ENCODE measurements at regions not wholly inside any gene's neighbourhood (a gene's known extent, or its start where the extent isn't known, plus 50 kb on each side); places are given as distances from the start of the nearest gene placed in this dataset.

DNA sequence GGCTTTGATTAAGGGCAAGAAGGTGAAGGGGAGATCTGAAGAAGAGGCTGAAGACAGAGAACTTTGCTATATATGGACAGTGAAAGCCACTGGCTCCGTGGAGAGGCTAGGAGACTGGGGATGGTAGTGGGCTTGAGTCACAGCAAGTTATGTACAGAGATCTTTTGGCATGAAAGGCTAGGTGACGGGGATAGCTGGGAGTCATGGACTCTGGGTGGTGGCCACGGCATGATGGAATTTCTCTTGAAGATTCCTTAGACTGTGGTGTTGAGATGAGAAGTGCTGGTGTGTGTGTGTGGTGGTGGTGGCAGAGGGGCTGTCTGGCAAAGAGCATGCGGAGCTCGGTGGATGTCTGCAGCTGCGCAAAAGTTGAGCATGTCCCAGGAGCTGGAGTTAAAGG, 120.6 kb upstream of the STC2 start:
- TF ChIP-seq POLR2A (IDR thresholded peaks at IDR 0.05): no peak
- TF ChIP-seq, protein P1, sequence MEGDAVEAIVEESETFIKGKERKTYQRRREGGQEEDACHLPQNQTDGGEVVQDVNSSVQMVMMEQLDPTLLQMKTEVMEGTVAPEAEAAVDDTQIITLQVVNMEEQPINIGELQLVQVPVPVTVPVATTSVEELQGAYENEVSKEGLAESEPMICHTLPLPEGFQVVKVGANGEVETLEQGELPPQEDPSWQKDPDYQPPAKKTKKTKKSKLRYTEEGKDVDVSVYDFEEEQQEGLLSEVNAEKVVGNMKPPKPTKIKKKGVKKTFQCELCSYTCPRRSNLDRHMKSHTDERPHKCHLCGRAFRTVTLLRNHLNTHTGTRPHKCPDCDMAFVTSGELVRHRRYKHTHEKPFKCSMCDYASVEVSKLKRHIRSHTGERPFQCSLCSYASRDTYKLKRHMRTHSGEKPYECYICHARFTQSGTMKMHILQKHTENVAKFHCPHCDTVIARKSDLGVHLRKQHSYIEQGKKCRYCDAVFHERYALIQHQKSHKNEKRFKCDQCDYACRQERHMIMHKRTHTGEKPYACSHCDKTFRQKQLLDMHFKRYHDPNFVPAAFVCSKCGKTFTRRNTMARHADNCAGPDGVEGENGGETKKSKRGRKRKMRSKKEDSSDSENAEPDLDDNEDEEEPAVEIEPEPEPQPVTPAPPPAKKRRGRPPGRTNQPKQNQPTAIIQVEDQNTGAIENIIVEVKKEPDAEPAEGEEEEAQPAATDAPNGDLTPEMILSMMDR (IDR thresholded peaks at IDR 0.05): no peak

Measured in adrenal gland (tissue), 5 donors.